Stimulated activated CD8-positive, alpha-beta memory T cell treated with anti-CD3 and anti-CD28 coated beads, Interleukin-15, amount 100 ng/mL, for 24 hours (primary cell): ENCODE measurements at regions not wholly inside any gene's neighbourhood (a gene's known extent, or its start where the extent isn't known, plus 50 kb on each side); places are given as distances from the start of the nearest gene placed in this dataset.
"Not testable (repeated sequence)": the region's sequence is repeated elsewhere in the genome, so short reads cannot be mapped to it uniquely, and the experiment has no call there.

ENCODE experiments used
- DNase-seq: peaks from one replicate; pipeline ENCODE4 v3.0.0-alpha.2; 2020; ENCODE audit warnings: low read depth

DNA sequence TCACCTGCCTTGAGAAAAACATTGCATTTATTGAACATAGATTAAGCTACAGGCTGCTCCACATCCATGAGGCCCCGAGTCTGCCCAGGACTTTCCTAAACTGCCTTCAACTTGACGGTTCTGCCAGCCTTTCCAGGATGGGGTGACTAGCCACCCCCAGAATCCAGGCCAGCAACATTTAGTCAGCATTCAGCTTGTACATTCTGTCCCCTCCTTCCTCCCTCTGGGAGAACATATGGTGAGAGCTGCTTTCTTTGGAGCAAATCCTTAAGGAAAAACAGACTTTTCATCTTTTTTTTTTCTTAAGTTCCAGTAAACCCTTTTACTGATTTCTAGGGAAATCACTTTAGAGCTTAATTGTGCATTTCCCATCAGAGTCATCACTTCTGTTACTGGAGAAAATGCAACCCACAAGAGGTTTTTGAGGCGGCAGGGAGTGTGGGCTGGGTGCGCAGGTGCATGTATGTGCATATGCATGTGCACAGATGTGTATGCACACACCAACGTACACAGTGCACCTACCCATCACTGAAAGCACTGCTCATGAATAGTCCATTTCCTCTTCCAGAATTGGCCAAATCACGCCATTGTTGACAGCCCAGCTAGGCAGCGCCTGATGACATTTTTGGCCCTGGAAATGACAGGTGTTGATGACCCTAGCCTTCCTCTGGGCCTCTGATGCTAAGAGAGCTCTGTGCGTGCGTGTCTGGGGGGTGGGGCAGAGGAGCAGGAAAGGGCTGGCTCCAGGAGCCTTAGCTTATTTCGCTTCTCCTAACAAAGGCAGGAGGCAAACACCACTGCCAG lies 145.6 kb downstream of the HSD17B3 start:
- no peak for DNase-seq

DNA sequence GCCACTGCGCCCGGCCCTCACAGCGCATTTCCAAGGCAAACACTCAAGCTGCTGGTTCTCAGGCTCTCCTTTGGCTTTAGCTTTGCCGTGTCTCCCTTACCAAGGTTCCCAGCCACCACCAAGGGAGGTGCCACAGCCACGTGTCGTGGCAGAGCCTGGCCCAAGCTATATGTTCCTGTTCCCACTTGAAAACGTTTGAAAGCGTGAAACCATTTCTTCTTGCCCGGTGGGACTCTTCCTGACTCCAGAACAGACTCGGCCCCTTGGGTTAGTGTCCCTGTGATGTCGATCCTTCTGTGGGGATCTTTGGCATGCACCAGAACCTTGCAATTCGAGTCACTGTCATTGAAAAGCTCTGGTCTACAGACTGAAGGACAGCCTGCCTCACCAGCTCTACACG lies 147.9 kb downstream of the HSD17B3 start:
- no peak for DNase-seq

DNA sequence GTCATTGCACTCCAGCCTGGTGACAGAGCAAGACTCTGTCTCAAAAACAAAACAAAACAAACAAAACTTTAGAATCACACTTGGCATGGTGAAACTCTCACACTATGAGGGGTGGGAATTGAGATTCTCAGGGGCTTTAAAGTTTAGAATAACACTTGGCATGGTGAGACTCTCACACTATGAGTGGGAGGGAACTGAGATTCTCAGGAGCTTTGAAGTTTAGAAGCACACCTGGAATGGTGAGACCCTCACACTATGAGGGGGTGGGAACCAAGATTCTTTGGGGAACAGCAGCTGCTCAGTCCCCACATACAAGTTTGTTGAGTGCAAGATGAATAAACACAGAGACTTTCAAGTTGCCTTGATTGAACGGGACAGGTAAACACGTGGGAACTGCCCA lies 149.4 kb downstream of the HSD17B3 start:
- DNase-seq, result no peak

DNA sequence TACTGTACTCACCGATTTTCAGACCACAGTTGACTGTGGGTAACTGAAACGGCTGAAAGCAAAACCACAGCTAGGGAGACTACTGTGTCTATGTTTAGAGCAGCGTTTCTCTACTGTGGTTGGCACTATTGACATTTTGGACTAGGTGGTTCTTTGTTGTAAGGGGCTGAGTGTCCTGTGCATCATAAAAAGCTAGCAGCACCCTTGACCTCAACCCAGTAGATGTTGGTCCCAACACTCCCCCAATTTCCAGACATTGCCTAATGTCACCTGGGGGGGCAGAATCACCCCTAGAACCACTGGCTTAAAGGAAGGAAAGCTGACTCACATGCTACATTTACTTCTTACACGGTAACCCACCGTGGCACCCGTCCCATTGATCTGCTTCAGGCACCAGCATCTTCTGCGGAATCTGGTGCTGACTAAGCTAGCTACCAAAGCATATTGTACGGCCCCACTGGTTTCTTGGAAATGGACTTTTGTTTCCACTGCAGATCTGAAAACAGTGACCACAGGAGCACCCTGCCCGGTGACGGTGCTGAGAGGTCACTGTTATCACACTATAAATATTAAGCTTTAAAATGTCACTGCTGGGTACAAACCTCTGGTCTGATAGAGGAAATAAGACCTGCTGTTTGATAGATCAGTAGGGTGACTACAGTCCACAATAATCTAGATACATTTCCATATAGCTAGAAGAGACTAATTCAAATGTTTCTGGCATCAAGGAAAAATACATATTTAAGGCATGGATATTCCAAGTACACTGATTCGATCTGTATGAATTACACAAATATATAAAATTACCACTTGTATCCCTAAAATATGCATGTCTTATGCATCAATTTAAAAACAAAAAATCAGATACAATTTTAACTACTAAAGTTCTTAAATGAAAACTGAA lies 151.4 kb downstream of the HSD17B3 start:
- DNase-seq, result no peak

DNA sequence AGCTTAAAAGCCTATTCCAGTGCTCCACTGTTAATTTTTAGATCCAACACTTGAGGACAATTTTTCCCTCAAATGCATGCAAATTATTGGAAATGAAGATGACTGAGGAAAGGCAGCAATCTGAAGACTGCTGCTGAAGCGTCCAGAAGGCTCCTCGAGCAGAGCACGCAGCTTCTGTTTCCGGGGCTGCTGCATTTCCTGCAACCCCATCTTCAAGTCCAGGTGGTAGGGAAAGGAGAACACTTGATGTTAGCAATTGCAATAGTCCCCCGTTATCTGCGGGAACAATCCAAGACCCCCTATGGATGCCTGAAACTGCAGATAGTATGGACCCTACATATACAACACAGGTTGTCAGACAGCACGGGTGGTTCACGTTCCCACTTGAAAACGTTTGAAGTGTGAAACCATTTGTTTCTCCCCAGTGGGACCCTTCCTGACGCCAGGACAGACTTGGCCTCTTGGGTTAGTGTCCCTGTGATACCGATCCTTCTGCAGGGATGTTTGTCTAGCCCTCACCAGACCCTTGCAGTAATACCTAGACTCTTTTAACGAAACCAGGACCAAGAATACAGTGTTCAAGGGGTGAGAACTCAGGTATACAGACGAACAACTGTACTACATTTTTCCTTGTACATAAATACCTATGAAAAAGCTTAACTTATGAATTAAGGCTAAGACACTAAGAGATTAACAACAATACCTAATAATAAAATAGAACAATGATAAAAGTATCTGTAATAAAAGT lies 152.3 kb downstream of the HSD17B3 start:
- DNase-seq, result no peak

DNA sequence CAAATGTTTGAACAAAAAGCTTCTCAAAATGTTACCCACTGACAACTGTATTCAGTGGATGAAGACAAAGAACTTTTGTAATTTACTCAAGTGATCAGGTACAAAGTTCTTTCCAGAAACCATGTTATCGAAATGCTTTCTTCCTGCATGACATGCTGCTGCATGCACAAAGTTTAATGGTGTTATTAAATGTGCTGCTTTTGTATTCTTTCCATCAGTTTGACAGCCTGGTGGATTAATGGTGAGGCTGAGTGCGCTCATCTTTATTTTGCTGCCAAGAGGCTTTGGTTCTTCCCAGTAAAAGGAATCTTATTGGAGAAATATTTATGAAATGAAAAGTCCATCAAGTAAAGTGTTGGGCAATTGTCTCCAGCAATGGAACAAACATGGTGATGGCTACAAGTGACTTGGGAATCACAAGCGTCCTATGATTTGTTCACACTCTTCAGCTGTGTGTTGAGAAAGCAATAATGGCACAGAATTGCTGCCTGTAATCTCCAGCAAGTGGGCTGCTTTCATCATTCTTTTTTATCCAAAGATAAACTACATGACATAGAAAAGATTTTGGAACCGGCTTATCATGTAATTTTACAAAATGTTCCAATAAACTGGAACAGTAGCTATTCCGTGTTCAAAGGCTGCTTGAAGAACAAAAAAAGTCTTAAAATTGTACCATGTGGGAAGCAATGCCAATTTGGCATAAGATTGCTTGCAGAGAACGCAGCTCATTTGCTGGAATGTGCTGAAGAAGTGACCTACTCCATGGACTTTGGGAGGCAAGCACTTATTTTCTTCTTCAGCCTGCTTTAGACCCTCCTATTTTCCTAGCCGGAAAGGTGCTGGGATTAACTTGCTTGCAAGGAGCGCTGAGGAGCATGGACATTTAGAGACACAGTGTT lies 153.1 kb downstream of the HSD17B3 start:
- DNase-seq, result no peak

DNA sequence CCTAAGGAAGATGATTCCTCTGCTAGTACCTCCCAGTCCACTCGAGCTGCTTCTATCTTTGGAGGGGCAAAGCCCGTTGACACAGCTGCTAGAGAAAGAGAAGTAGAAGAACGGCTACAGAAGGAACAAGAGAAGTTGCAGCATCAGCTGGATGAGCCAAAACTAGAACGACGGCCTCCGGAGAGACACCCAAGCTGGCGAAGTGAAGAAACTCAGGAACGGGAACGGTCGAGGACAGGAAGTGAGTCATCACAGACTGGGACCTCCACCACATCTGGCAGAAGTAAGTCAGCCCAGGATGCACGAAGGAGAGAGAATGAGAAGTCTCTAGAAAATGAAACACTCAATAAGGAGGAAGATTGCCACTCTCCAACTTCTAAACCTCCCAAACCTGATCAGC lies 154.9 kb downstream of the HSD17B3 start:
- not testable (repeated sequence) for DNase-seq

DNA sequence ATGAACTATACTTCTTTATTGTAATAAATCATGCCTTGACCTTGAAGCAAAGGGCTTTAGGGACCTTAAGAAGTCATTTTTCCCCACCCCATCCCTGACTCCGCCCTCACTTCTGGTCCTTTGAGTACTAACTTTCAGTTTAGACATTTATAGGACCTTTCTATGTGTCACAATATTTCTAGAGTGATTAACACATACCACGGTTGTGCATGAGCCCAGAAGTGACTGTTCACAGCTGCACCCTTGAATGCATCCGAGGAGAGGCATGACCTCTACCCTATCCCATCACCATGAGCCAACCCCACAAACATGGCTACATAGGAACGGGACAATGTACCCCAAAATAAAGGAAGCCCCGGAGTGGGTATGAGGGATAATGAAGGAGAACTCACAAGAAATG lies 160.3 kb downstream of the HSD17B3 start:
- no peak for DNase-seq

DNA sequence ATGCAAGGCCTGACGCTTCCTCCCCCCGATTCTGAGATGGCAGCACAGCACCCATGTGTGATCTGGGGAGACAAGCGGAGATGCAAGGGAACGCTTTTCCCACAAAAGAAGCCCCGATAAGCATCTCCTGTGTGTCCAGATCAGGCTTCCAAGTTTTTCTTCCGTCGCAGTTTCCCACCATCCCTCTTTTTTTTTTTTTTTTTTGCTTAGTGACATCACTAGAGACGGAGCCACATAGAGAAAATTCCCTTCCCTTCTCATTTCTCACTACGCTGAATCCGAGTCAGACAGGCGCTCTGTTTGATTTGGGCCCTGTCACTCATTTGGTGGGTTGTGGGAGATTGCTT lies 160.9 kb downstream of the HSD17B3 start:
- no peak for DNase-seq

DNA sequence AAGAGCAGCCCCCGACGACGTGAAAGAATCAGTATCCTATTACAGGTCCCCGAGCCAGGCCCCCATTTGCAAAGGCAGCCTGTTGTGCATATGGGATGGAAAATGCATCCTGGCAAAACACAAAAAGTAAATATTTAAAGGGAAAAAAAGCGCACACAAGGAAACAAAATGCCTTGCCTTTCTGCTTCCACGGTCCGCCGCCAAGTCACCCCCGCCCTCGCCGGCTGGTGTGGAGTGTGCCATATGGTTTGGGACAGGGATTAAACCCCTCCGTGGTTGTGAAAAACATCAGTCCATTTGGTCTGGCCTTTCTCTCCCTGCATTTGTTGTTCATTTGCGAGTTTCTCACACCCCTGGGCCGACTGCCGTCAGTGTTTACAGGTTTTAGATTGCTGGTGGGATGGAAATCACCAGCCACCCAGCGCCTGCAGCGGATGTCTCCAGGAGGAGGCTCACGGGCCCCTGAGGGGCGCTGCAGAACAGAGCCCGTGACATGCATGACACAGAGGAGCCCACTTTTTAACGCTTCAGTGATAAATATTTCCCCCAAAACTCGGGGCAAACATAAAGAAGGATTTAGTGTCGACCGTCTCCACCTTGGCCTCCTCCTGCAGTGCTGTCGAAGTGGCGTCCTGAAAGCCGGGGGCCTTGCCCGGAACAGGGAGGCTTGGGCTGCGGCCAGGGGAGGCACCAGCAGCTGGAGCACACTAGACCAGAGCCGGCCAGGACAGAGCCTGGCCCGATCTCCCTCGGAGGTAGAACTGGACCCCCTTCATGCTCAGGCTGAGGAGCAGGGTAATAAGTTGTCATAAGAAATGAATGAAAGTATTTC lies 161.5 kb downstream of the HSD17B3 start:
- DNase-seq, result no peak

DNA sequence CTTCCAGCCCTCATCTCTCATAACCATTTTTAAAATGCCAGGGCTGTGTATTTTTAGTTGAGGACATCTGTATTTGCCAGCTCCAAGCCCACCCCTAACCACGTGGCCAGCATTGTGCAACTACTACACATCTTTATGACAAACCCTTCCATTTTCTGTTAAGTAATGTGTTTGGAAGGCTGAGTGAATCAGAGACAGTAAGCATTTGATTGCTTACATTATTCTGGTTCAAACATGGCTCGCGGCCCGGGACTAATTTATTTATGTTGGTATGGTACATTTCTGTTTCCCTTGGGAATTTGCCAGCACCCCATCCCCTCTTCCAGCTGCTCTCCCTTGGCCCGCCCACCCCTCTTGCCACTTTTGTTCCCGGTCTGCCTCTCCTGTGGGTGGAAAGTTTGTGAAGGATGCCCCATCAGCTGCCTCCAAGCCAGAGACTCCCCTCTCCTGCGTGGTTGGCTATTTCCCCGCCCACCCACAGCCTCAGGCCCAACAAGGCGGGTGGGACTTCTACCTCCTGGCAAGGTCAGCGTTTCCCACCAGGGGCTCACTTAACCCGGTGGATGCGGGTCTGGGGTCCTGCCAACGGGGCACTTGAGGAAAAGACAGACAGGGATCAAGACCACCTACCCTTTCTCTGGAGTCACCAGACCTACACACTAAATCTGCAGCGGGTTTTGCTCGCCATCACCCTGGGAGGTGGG lies 162.2 kb downstream of the HSD17B3 start:
- DNase-seq, result no peak

DNA sequence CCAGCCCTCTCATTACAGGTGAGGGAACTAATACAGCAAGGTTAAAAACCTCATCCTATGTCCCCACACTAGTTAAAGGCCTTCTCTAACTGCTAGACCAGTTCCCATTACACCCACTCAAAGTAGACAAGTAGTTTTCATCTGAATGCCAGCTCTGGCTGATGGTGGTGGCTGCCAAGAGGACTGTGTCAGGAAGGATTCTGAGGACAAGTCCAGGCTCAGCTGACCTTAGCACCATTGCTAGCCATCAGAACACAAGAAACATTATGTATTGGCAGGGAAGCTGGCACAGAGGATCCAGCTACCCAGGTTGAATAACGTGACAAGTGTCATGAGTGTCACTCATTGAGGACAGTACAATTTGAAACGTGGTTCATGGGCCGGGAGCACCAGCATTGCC lies 163.4 kb downstream of the HSD17B3 start:
- DNase-seq, result no peak

DNA sequence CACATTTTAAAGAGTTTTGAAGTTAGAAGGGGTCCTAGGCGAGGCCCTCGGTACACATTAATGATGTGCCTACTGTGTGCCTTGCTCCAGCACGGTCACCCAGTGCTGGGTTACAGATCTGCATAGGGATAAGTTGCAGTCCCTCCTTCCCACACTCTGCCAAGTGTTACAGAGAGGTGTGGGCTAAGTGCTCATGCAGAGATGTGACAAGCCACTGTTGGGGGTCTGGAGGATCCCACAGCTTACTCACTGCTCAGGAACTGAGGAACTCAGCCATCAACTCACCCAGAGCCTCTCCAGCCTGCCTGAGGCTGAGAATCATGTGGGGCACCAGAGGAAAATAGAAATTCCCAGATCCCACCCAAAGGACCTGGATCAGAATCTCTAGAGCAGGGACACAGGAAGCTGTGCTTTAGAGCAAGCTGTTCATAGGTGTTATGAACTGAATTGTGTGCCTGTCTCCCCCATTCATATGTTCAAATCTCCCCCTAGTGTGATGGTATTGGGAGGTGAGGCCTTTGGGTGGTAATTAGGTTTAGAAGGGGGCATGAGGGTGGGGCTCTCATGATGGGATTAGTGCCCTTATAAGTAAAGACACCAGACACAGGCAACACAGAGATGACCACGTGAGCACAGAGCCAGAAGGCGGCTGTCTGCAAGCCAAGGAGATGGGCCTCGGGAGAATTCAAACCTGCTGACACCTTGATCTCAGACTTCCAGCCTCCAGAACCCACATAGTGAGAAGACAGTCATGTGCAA lies 164.1 kb downstream of the HSD17B3 start:
- DNase-seq, result no peak

DNA sequence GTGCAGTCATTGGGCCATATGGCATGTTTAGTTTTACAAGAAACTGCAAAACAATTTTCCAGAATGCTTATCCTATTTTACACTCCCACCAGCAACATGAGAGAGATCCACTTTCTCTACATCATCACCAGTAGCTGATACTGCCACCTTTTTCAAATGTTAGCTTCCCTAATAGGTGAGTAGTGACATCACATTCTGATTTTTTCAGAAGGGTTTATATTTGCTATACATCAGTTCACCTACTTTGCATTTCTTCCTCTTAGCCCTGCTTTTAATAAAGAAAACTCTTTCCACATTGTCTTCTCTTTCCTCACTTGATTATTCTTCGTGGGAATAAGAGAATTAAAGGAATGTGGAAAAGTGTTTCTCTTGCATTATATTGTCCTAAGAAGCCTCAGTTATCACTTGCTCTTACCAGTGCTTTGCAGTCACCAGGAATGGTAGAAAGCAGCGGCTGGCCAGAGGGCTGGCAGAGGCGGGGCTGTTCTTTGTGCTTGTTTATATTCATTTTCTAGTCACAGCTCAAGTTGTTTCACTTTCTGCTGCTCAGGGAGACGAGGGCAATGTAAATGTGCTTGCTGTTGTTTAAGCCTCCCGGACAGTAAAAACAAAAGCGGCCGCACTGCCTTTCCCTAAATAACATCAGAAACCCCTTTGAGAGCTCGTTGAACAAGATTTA lies 164.8 kb downstream of the HSD17B3 start:
- no peak for DNase-seq

DNA sequence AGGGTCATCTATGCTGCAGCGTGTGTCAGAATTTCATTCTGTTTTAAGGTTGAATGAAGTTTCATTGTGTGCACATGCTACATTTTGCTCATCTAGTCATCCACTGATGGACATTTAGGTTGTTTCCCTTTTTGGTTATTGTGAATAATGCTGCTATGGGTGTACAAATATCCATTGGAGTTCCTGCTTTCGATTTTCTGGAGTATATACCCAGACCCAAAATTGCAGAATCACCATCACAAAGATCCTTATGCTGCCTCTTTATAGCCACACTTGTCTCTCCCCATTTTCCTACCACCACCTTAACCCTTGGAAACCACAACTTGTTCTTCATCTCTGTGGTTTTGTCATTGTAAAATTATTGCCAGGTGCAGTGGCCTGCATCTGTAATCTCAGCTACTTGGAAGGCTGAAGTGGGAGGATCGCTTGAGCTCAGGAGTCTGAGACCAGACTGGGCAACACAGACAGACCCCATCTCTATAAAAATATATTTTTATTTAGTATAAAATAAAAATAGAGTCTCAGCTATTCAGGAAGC lies 166.2 kb downstream of the HSD17B3 start:
- DNase-seq, result no peak

DNA sequence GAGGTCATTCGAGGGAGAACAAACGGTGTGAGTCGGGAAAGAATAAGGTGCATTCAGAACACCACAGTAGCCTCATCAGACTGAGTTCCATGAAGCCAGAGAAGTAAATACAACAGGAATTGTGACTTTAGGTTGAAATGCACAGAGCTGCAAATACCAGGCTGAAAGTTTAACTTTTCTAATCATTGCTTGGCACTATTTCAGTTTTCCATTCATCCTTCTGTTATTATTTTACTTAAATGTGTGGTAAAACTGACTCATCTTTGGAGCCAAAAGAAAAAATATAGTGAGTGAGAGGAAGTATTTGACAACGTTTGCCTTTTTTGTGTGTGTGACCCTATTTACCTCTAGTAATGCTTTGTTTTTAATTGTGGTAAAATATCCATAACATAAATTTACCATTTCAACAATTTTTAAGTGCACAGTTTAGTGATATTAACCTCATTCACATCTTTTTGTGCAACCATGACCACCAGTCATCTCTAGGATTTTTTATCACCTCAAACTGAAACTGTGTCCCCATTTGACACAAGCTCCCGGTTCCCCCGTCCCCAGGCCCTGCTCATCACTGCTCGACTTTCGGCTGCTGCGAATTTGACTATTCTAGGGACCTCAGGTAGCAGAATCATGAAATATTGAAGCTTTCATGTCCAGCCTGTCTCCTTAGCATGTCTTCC lies 166.8 kb downstream of the HSD17B3 start:
- no peak for DNase-seq

DNA sequence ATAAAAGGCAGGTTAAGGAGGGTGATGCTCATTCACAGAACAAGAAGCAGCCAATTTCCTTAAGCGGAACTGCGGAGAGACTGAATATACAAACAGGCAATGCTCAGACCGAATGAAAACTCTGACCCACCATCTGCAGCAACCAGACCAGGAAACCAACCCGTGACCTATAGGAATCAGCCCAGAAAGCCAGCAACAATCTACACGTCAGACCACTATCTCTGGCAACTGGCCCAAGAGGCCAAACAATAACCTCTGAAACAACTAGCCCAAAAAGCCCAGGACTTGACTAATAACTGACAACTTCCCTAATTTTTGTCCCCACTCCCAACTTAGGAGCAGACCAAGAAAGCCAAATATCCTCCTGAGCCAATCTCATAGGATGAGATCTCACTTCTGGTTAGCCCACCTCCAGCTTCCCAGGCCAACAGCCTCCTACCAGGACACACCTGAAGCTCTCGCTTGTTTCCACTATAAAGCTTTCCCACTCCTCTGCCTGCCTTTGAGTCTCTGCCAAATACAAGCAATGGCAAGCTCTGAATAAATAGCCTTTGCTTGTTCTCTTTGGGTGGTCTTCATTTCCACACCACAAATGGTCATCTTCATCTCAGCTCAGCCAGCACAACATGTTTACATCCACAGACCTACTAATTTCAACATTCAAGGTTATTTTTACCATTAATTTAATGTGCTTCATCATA lies 168.5 kb downstream of the HSD17B3 start:
- DNase-seq, result no peak
